Body of pancreas (tissue), 4 donors: ENCODE measurements at regions not wholly inside any gene's neighbourhood (a gene's known extent, or its start where the extent isn't known, plus 50 kb on each side); places are given as distances from the start of the nearest gene placed in this dataset.
"Not testable (repeated sequence)": the region's sequence is repeated elsewhere in the genome, so short reads cannot be mapped to it uniquely, and the experiment has no call there.

ENCODE experiments used
- ATAC-seq: fragments of 150-250 bp; one replicate; pipeline ENCODE4 v1.9.1; 2016
- DNase-seq, 4 donors: peaks; one replicate each; pipeline ENCODE4 v3.0.0-alpha.2; 2019
- H3K27ac ChIP-seq, 4 donors: fragments of 200-600 bp; sonication (generic); 1 replicate in 3 of 4; 2 replicates in 1 of 4; pipeline versions ENCODE4 v1.5.1 to v1.6.1; 2016 to 2019; ENCODE audit warnings: mild to moderate bottlenecking in 1 of 4, mixed read lengths in 1 of 4, moderate library complexity in 1 of 4
- H3K27me3 ChIP-seq, 2 donors: fragments of 200-600 bp; sonication (generic); one replicate each; pipeline ENCODE4 v1.6.0; 2016; ENCODE audit warnings: mild to moderate bottlenecking in 1 of 2
- H3K36me3 ChIP-seq, 2 donors: fragments of 200-600 bp; sonication (generic); replicated peaks in 1 of 2; 2 replicates each; pipeline ENCODE4 v1.5.1; 2016; ENCODE audit warnings: low read depth in 2 of 2; ENCODE audit not compliant: insufficient read depth in 1 of 2
- H3K4me1 ChIP-seq: fragments of 200-600 bp; sonication (generic); one replicate; pipeline ENCODE4 v1.6.0; 2016
- H3K4me3 ChIP-seq, 2 donors: fragments of 200-600 bp; sonication (generic); 1 replicate in 1 of 2; 2 replicates in 1 of 2; pipeline ENCODE4 v1.5.1; 2016 to 2019
- H3K9me3 ChIP-seq, 3 donors: fragments of 200-600 bp; sonication (generic); 1 replicate in 2 of 3; 2 replicates in 1 of 3; pipeline ENCODE4 v1.5.1; 2016
- CTCF ChIP-seq, 7 experiments: fragments of 450-650 bp in 4 of 7; fragments of 200-600 bp in 3 of 7; sonication (generic) in 3 of 7; IDR thresholded peaks; one replicate each; pipeline ENCODE4 v1.5.1; 2016 to 2019; ENCODE audit warnings: antibody characterized with exemption in 7 of 7
- POLR2A ChIP-seq, 3 donors: fragments of 450-650 bp; IDR thresholded peaks; one replicate each; pipeline ENCODE4 v1.6.1; 2016; ENCODE audit warnings: antibody characterized with exemption in 3 of 3, mild to moderate bottlenecking in 2 of 3
- WGBS, 2 donors: methylation state at CpG; one replicate each; pipeline ENCODE4 v1.1.5; 2017; 5-methylcytosine and 5-hydroxymethylcytosine counted together
- intact Hi-C: fragments of 100-400 bp; cut with DNase I; formaldehyde crosslinking; loops from one replicate; pipeline ENCODE4 v1.15.1; 2023

GRCh38 chr5:118578093-118578492, 410.3 kb downstream of the DTWD2 start:
- WGBS, 2 donors, result 37 to 51% methylated on average over 3 of the region's 3 CpGs
- ATAC-seq (no peak), DNase-seq (no peak)

GRCh38 chr5:118577621-118578020, 410.7 kb downstream of the DTWD2 start:
- Histone ChIP-seq H3K27me3 (no peaks in the 10 kb centered on the region), H3K9me3 (no peaks in the 10 kb centered on the region), H3K4me1 (no peaks in the 10 kb centered on the region), H3K36me3 (no peaks in the 10 kb centered on the region), H3K4me3 (no peak overlapping the region), H3K27ac (no peak overlapping the region)
- ATAC-seq (no peak), DNase-seq (no peak)
- 47 to 88% methylated on average over 1 of the region's 1 CpG for WGBS, 2 donors
- intact Hi-C loops, result no loop called here
- no peak for TF ChIP-seq CTCF (IDR thresholded peaks at IDR 0.05)
- TF ChIP-seq POLR2A (IDR thresholded peaks at IDR 0.05), result no peak

More at GRCh38 chr5:118578093-118578492, 410.3 kb downstream of the DTWD2 start:
- TF ChIP-seq CTCF (IDR thresholded peaks at IDR 0.05), result no peak
- no peak for TF ChIP-seq POLR2A (IDR thresholded peaks at IDR 0.05)
- Histone ChIP-seq H3K27ac (no peak overlapping the region), H3K4me3 (no peak overlapping the region), H3K27me3 (no peaks in the 10 kb centered on the region), H3K9me3 (no peaks in the 10 kb centered on the region), H3K4me1 (no peaks in the 10 kb centered on the region), H3K36me3 (no peaks in the 10 kb centered on the region)
- intact Hi-C loops, result no loop called here

- DNase-seq, H3K27me3 ChIP-seq, H3K4me1 ChIP-seq, H3K4me3 ChIP-seq, intact Hi-C loops, ATAC-seq, H3K27ac ChIP-seq, H3K9me3 ChIP-seq, H3K36me3 ChIP-seq: not testable (repeated sequence)
- WGBS, 2 donors, result 82 to 83% methylated on average over 2 of the region's 2 CpGs
These were observed 418.1 kb downstream of the DTWD2 start for GRCh38 chr5:118570276-118570675.

GRCh38 chr5:118569596-118569995, 418.8 kb downstream of the DTWD2 start:
- H3K4me3 ChIP-seq, H3K36me3 ChIP-seq, H3K9me3 ChIP-seq, H3K4me1 ChIP-seq, DNase-seq, H3K27me3 ChIP-seq, intact Hi-C loops, H3K27ac ChIP-seq, ATAC-seq: not testable (repeated sequence)
- WGBS, 2 donors, result 92 to 100% methylated on average over 1 of the region's 1 CpG

GRCh38 chr5:118565335-118565971, 422.9 kb downstream of the DTWD2 start:
- Histone ChIP-seq H3K27me3 (no peaks in the 10 kb centered on the region), H3K4me3 (no peak overlapping the region), H3K36me3 (no peaks in the 10 kb centered on the region), H3K4me1 (no peaks in the 10 kb centered on the region), H3K9me3 (no peaks in the 10 kb centered on the region), H3K27ac (no peak overlapping the region)
- no peak for DNase-seq
- TF ChIP-seq CTCF (IDR thresholded peaks at IDR 0.05), result no peak
- TF ChIP-seq POLR2A (IDR thresholded peaks at IDR 0.05), result no peak
- intact Hi-C loops, result no loop called here
- WGBS, 2 donors, result 73 to 78% methylated on average over 12 of the region's 12 CpGs
- no peak for ATAC-seq

- intact Hi-C loops, result no loop called here
- Histone ChIP-seq H3K4me1 (no peaks in the 10 kb centered on the region), H3K27me3 (no peaks in the 10 kb centered on the region), H3K9me3 (no peaks in the 10 kb centered on the region), H3K36me3 (no peaks in the 10 kb centered on the region), H3K27ac (no peak overlapping the region), H3K4me3 (no peak overlapping the region)
- TF ChIP-seq POLR2A (IDR thresholded peaks at IDR 0.05), result no peak
- no peak for TF ChIP-seq CTCF (IDR thresholded peaks at IDR 0.05)
- WGBS, 2 donors, result 59 to 71% methylated on average over 3 of the region's 3 CpGs
- no peak for DNase-seq
- ATAC-seq, result no peak
These were observed 426.4 kb downstream of the DTWD2 start for GRCh38 chr5:118561971-118562370.
